OCI-LY3 (cell line): ENCODE measurements at regions not wholly inside any gene's neighbourhood (a gene's known extent, or its start where the extent isn't known, plus 50 kb on each side); places are given as distances from the start of the nearest gene placed in this dataset.

Experiments
- CTCF ChIP-seq: fragments of 200-600, 300-600 bp; sonication (generic); IDR thresholded peaks from 2 replicates; pipeline ENCODE4 v1.5.1; 2014; ENCODE audit warnings: antibody characterized with exemption, low read length, low read depth
- EZH2phosphoT487 ChIP-seq: fragments of 200-600 bp; shearing (Covaris generic); IDR thresholded peaks from 2 replicates; pipeline ENCODE4 v1.6.1; 2018; ENCODE audit warnings: antibody characterized with exemption, mixed run types, low read depth

GRCh38 chr16:8253718-8254117 lies 336.6 kb downstream of the TMEM114 start:
- TF ChIP-seq CTCF (no peak), EZH2phosphoT487 (no peak)
